Fibroblast of lung (primary cell): ENCODE measurements at regions not wholly inside any gene's neighbourhood (a gene's known extent, or its start where the extent isn't known, plus 50 kb on each side); places are given as distances from the start of the nearest gene placed in this dataset.

Source experiments
- CTCF ChIP-seq, 2 donors: IDR thresholded peaks in 1 of 2; conservative IDR thresholded peaks in 1 of 2; 1 replicate in 1 of 2; 2 replicates in 1 of 2; pipeline ENCODE4 v1.5.1; 2011 to 2012; ENCODE audit warnings: low read length in 2 of 2, control low read depth in 1 of 2, inconsistent platforms in 1 of 2, low read depth in 1 of 2, mild to moderate bottlenecking in 1 of 2
- EZH2 ChIP-seq: IDR thresholded peaks from 2 replicates; pipeline ENCODE4 v1.5.1; 2012; ENCODE audit warnings: low read length, control low read depth, mild to moderate bottlenecking; ENCODE audit errors: missing control alignments

GRCh38 chr4:164207460-164207859, 546.5 kb upstream of the SMIM31 start:
- TF ChIP-seq CTCF (conservative IDR thresholded peaks at IDR 0.05 in 1 of 2, IDR thresholded peaks at IDR 0.05 in 1 of 2; ENCODE audit: low read depth in 1 of 2, low read length in 2 of 2) (no peak), EZH2 (no peak)
